HG03558 (cell line): ENCODE measurements at regions not wholly inside any gene's neighbourhood (a gene's known extent, or its start where the extent isn't known, plus 50 kb on each side); places are given as distances from the start of the nearest gene placed in this dataset.

ENCODE experiments used
- ATAC-seq: cut with Tn5 transposase; IDR thresholded peaks from one replicate; pipeline ENCODE4 v1.9.1; 2021; ENCODE audit warnings: moderate number of reproducible peaks; ENCODE audit not compliant: unreplicated experiment; ENCODE audit errors: extremely low read depth

GRCh38 chr4:110675426-110675825, 52.5 kb upstream of the PITX2 start:
- no peak for ATAC-seq

- no peak for ATAC-seq
These were observed 53.4 kb upstream of the PITX2 start for GRCh38 chr4:110676241-110676640.

DNA sequence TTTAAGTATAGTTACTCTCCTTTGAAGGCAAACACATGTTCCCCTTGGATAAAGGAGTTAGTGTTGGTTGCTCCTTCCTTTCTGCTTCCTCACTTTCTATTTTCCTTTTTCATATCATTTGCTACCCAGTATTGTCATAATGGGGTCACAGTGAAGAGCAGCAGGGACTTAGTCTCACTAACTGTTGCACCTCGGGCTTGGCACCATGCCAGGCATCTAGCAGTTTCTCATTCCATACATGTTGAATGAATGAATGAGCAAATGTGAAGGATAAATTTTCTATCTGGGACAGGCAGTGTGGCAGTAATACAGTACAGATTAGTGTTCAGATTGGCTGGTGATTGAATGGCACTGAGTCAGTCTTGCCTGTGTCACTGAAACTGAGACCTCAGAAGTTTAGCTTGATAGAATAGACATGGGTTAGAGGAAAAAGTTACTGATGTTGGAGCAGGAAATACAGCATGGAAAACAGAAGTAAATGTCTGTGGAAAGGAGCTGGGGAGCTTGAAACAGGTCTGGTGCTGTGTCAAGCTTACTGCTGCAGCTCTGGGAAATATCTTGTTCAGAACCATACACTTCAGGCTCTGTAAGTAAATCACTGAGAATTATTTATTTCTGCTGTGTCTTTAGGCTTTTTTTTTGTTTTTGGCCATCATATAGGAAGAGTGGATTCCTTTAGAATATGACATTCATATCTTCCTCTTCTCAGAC, 55.8 kb upstream of the PITX2 start:
- no peak for ATAC-seq

DNA sequence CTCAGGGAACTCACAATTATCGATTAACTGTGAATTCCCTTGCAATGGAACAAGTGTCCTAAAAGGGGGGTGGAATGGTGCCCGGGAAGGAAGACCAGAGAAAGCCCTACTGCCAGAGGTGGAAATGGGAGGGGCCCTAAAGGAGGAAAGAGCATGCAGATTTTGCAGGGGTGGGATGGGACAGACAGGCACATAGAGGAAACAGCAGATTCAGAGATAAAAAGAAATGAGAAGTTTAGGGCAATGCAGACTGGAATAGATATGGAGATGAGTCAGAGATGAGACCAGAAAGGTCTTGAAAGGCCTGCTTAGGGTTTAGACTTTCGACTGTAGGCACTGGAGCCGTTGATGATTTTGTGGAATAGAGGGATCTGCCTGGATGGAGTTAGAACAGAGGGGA, 57.4 kb upstream of the PITX2 start:
- ATAC-seq = no peak

- ATAC-seq = no peak
These were observed 58.5 kb upstream of the PITX2 start for GRCh38 chr4:110681381-110681780.

- no peak for ATAC-seq
These were observed 59.4 kb upstream of the PITX2 start for GRCh38 chr4:110682311-110682710.

GRCh38 chr4:110683601-110684000, 60.7 kb upstream of the PITX2 start:
- ATAC-seq = no peak

- ATAC-seq = no peak
These were observed 79.4 kb upstream of the PITX2 start for GRCh38 chr4:110702326-110702725.

- no peak for ATAC-seq
These were observed 82.0 kb upstream of the PITX2 start for GRCh38 chr4:110704748-110705439.

DNA sequence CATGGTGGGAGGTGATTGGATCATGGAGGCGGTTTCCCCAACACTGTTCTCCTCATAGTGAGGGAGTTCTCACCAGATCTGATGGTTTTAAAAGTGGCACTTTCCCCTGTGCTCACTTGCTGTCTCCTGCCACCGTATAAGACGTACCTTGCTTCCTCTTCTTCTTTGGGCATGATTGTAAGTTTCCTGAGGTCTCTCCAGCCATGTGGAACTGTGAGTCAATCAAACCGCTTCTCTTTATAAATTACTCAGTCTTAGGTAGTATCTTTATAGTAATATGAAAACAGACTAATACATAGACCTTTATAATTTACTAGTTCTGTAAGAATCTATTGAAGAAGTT, 82.5 kb upstream of the PITX2 start:
- no peak for ATAC-seq

DNA sequence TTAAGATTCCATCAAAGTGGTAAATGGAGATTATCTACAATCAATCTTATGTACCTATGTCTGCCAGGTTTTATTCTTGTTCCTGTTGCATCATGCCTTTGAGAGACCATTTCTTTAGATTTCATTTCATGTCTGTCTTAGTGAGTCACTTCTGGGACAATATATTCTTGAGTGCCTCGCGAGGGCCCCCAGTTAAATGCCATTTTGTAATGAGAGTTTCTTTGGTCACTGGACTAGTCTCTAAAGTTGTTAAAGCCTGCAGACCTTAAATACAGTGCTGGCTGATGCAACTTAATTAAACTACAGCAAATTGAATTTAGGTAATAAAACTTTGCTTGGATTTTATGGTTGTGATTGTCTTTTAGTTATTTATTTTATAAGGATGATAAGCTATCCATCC, 87.2 kb upstream of the PITX2 start:
- no peak for ATAC-seq

DNA sequence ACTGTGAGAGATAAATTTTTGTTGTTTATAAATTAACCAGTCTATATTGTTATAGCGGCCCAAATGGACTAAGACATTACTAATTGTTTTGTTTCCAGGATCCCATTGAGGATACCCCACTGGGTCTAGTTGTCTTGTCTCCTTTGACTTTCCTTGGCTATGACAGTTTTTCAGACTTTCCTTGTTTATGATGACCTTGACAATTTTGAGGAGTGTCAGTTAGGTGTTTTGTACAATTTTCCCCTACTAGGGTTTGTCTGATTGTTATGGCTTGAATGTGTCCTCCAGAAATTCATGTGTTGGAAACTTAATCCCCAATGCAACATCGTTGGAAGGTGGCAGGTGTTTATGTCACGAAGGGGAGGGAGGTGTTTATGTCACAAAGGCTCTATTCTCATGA, 89.6 kb upstream of the PITX2 start:
- no peak for ATAC-seq

- ATAC-seq = no peak
These were observed 107.4 kb upstream of the PITX2 start for GRCh38 chr4:110730318-110730717.

GRCh38 chr4:110733901-110734300, 111.0 kb upstream of the PITX2 start:
- no peak for ATAC-seq

DNA sequence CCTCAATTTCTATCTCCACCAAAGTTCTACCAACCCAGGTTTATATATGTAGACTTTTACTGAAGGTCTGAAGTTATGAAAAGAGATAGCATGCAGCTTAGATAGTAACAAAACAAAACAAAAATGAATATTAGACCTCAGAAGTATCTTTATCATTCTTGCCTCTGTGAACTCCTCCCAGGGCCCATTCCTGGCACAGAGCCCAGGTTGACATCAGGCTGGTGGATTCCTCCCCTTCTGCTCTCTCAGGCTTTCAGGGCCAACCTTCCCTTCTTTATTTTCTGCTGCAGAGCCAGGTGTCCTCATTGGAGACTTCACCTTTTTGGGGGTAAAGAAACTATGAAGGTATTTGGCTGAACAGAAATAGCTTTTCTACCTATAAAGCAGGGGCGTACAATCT, 112.8 kb upstream of the PITX2 start:
- ATAC-seq = no peak

DNA sequence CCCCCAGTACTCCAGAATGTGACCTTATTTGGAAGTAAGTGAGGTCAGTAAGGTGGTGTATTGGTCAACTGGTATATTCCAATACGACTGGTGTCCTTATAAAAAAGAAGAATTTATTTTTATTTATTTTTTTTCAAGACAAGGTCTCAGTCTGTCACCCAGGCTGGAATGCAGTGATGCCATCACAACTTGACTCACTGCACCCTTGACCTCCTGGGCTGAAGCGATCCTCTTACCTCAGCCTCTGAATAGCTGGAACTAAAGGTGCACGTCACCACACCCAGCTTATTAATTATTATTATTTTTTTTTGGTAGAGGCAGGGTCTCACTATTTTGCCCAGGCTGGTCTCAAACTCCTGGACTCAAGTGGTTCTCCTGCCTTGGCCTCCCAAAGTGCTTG, 115.1 kb upstream of the PITX2 start:
- no peak for ATAC-seq

- no peak for ATAC-seq
These were observed 119.3 kb upstream of the PITX2 start for GRCh38 chr4:110742143-110742542.

GRCh38 chr4:110748071-110748470, 125.2 kb upstream of the PITX2 start:
- ATAC-seq = no peak

DNA sequence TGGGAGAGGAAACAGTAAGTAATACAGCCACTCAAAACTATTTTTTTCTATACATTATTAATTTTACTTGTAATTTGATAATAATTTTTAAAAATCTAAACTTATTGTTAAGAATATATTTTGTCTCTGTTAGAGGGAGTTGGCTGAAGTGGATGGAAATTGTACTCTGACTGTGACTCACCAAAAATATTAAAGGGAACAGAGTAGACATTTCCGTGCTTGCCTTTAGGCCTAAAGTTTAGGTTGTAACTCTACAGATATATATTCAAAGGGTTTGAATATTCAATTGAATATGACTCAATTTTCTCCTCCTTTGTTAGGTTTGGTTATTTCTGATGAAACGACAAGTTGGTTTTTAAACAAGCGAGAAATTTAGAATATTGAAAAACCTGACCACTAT, 128.3 kb upstream of the PITX2 start:
- ATAC-seq = no peak

DNA sequence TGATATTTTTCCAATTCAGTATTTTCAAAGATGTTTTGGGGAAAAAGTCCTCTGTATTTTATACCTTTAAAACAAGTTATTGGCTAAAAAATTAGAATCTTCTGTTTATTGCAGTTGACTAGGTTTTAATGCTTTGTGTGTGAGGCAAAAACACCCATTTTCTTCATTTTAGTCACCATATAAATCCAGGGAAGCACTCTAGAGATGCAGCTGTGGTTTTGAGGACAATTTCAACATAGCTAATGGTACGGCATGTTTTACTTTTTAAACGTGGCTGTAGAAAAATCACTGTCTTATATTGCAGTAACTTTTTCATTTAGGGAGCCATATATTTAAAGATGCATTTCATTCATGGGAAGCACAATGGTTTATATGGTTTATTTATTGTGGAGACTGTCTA, 129.1 kb upstream of the PITX2 start:
- ATAC-seq = no peak

DNA sequence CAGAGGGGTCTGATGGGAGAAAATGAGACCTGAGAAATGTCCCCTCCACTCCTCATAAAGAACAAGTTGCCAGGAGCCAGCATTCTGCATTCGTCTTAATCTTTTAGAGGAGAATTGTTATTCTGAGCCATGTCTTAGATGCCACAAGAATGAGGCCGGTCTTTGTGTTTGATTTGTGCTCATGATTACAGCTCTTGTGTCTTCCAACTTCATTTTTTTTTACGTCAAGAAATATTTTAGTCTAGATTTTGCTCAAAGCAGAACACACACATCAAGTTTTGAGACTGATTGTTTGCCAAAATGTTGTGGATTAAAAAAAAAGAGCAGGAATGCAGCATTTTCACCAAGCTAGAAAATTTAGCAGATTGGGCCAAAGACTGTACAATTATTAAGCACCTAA, 130.6 kb upstream of the PITX2 start:
- no peak for ATAC-seq

DNA sequence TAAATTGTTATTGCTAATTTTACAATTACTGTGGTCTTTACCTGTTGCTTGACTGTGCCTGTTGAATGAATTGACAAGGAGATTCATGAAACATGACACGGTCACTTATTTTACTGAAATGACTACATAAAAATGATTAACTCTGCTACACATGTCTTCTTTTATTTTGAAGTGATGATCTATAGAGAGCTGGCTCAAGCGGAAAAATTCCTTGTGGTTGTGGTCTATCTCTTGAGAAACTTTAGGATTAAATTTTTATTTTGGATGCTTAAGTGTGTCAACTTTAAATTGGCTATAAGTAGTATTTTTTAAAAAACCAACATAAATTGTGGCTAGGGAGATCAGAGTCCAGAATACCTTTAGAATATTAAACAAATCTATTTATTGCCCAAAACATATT, 131.8 kb upstream of the PITX2 start:
- ATAC-seq = no peak
